ENCODE measurements at regions not wholly inside any gene's neighbourhood (a gene's known extent, or its start where the extent isn't known, plus 50 kb on each side); places are given as distances from the start of the nearest gene placed in this dataset.
"Not testable (repeated sequence)": the region's sequence is repeated elsewhere in the genome, so short reads cannot be mapped to it uniquely, and the experiment has no call there.

- Histone ChIP-seq H3K9me3 (ENCODE audit: insufficient read depth, low read depth, low read length) (no peaks in the 10 kb centered on the region), H3K36me3 (ENCODE audit: insufficient read depth, low read length) (no peaks in the 10 kb centered on the region), H3K4me1 (ENCODE audit: insufficient read depth, low read length) (no peaks in the 10 kb centered on the region), H3K9ac (ENCODE audit: low read depth, low read length) (no peak overlapping the region), H3K4me3 (ENCODE audit: low read length) (no peak overlapping the region), H3K27ac (ENCODE audit: low read depth, low read length) (no peak overlapping the region), H3K27me3 (ENCODE audit: insufficient read depth, low read length) (no peaks in the 10 kb centered on the region)
- 95% methylated on average over 5 of the region's 5 CpGs for WGBS
Observed at GRCh38 chrX:13493659-13494058, 75.7 kb upstream of the EGFL6 start.

GRCh38 chrX:13492286-13492685, 77.1 kb upstream of the EGFL6 start:
- H3K9ac ChIP-seq (ENCODE audit: low read depth, low read length), result no peak overlapping the region
- H3K36me3 ChIP-seq (ENCODE audit: insufficient read depth, low read length), result no peaks in the 10 kb centered on the region
- no CpG with 5 or more reads among the region's 2 CpGs for WGBS
- H3K27ac ChIP-seq (ENCODE audit: low read depth, low read length), result no peak overlapping the region
- peaks cover 8% of the 10 kb centered on the region for H3K4me1 ChIP-seq (ENCODE audit: insufficient read depth, low read length)
- H3K9me3 ChIP-seq (ENCODE audit: insufficient read depth, low read depth, low read length), result no peaks in the 10 kb centered on the region
- no peaks in the 10 kb centered on the region for H3K27me3 ChIP-seq (ENCODE audit: insufficient read depth, low read length)
- no peak overlapping the region for H3K4me3 ChIP-seq (ENCODE audit: low read length)

GRCh38 chrX:13491061-13491460, 78.3 kb upstream of the EGFL6 start:
- no peaks in the 10 kb centered on the region for H3K9me3 ChIP-seq (ENCODE audit: insufficient read depth, low read depth, low read length)
- H3K4me1 ChIP-seq (ENCODE audit: insufficient read depth, low read length), result peaks cover 9% of the 10 kb centered on the region
- no peaks in the 10 kb centered on the region for H3K27me3 ChIP-seq (ENCODE audit: insufficient read depth, low read length)
- H3K4me3 ChIP-seq (ENCODE audit: low read length), result no peak overlapping the region
- H3K27ac ChIP-seq (ENCODE audit: low read depth, low read length), result no peak overlapping the region
- WGBS, result 63% methylated on average over 2 of the region's 3 CpGs
- no peaks in the 10 kb centered on the region for H3K36me3 ChIP-seq (ENCODE audit: insufficient read depth, low read length)
- no peak overlapping the region for H3K9ac ChIP-seq (ENCODE audit: low read depth, low read length)

GRCh38 chrX:13489454-13489853, 79.9 kb upstream of the EGFL6 start:
- 92% methylated on average over 4 of the region's 5 CpGs for WGBS
- no peak overlapping the region for H3K9ac ChIP-seq (ENCODE audit: low read depth, low read length)
- peaks cover 9% of the 10 kb centered on the region for H3K4me1 ChIP-seq (ENCODE audit: insufficient read depth, low read length)
- no peaks in the 10 kb centered on the region for H3K9me3 ChIP-seq (ENCODE audit: insufficient read depth, low read depth, low read length)
- H3K27me3 ChIP-seq (ENCODE audit: insufficient read depth, low read length), result no peaks in the 10 kb centered on the region
- H3K27ac ChIP-seq (ENCODE audit: low read depth, low read length), result no peak overlapping the region
- no peaks in the 10 kb centered on the region for H3K36me3 ChIP-seq (ENCODE audit: insufficient read depth, low read length)
- H3K4me3 ChIP-seq (ENCODE audit: low read length), result no peak overlapping the region

GRCh38 chrX:13487731-13488505, 81.5 kb upstream of the EGFL6 start:
- peaks cover 9% of the 10 kb centered on the region for H3K4me1 ChIP-seq (ENCODE audit: insufficient read depth, low read length)
- H3K36me3 ChIP-seq (ENCODE audit: insufficient read depth, low read length), result no peaks in the 10 kb centered on the region
- no peaks in the 10 kb centered on the region for H3K9me3 ChIP-seq (ENCODE audit: insufficient read depth, low read depth, low read length)
- H3K9ac ChIP-seq (ENCODE audit: low read depth, low read length), result peak overlapping the region; percentile 63; the same call in 1 of the 2 replicates
- WGBS, result 39% methylated on average over 7 of the region's 7 CpGs
- no peak overlapping the region for H3K4me3 ChIP-seq (ENCODE audit: low read length)
- H3K27me3 ChIP-seq (ENCODE audit: insufficient read depth, low read length), result no peaks in the 10 kb centered on the region
- H3K27ac ChIP-seq (ENCODE audit: low read depth, low read length), result peak overlapping the region; percentile 90

- no CpG with 5 or more reads among the region's 2 CpGs for WGBS
- Histone ChIP-seq H3K9ac (ENCODE audit: low read depth, low read length) (no peak overlapping the region), H3K27ac (ENCODE audit: low read depth, low read length) (no peak overlapping the region), H3K36me3 (ENCODE audit: insufficient read depth, low read length) (no peaks in the 10 kb centered on the region), H3K4me1 (ENCODE audit: insufficient read depth, low read length) (peaks cover 9% of the 10 kb centered on the region), H3K27me3 (ENCODE audit: insufficient read depth, low read length) (no peaks in the 10 kb centered on the region), H3K9me3 (ENCODE audit: insufficient read depth, low read depth, low read length) (no peaks in the 10 kb centered on the region), H3K4me3 (ENCODE audit: low read length) (no peak overlapping the region)
Observed at GRCh38 chrX:13485167-13485566, 84.2 kb upstream of the EGFL6 start.

- no peaks in the 10 kb centered on the region for H3K27me3 ChIP-seq (ENCODE audit: insufficient read depth, low read length)
- H3K4me1 ChIP-seq (ENCODE audit: insufficient read depth, low read length), result peaks cover 9% of the 10 kb centered on the region
- no peaks in the 10 kb centered on the region for H3K9me3 ChIP-seq (ENCODE audit: insufficient read depth, low read depth, low read length)
- 96% methylated on average over 3 of the region's 3 CpGs for WGBS
- no peak overlapping the region for H3K9ac ChIP-seq (ENCODE audit: low read depth, low read length)
- no peak overlapping the region for H3K27ac ChIP-seq (ENCODE audit: low read depth, low read length)
- no peaks in the 10 kb centered on the region for H3K36me3 ChIP-seq (ENCODE audit: insufficient read depth, low read length)
- H3K4me3 ChIP-seq (ENCODE audit: low read length), result no peak overlapping the region
Observed at GRCh38 chrX:13483773-13484172, 85.6 kb upstream of the EGFL6 start.

- no peak overlapping the region for H3K27ac ChIP-seq (ENCODE audit: low read depth, low read length)
- no peaks in the 10 kb centered on the region for H3K36me3 ChIP-seq (ENCODE audit: insufficient read depth, low read length)
- WGBS, result 96% methylated on average over 9 of the region's 9 CpGs
- H3K4me3 ChIP-seq (ENCODE audit: low read length), result no peak overlapping the region
- H3K27me3 ChIP-seq (ENCODE audit: insufficient read depth, low read length), result no peaks in the 10 kb centered on the region
- no peak overlapping the region for H3K9ac ChIP-seq (ENCODE audit: low read depth, low read length)
- no peaks in the 10 kb centered on the region for H3K9me3 ChIP-seq (ENCODE audit: insufficient read depth, low read depth, low read length)
- peaks cover 7% of the 10 kb centered on the region for H3K4me1 ChIP-seq (ENCODE audit: insufficient read depth, low read length)
Observed at GRCh38 chrX:13482746-13483541, 86.5 kb upstream of the EGFL6 start.

GRCh38 chrX:13480780-13481179, 88.6 kb upstream of the EGFL6 start:
- H3K4me3 ChIP-seq (ENCODE audit: low read length); H3K4me1 ChIP-seq (ENCODE audit: insufficient read depth, low read length); H3K9ac ChIP-seq (ENCODE audit: low read depth, low read length); H3K27ac ChIP-seq (ENCODE audit: low read depth, low read length); H3K27me3 ChIP-seq (ENCODE audit: insufficient read depth, low read length); H3K9me3 ChIP-seq (ENCODE audit: insufficient read depth, low read depth, low read length); H3K36me3 ChIP-seq (ENCODE audit: insufficient read depth, low read length): not testable (repeated sequence)
- WGBS, result no CpG with 5 or more reads among the region's 2 CpGs

GRCh38 chrX:13479452-13479813, 90.0 kb upstream of the EGFL6 start:
- Histone ChIP-seq H3K27ac (ENCODE audit: low read depth, low read length) (no peak overlapping the region), H3K4me1 (ENCODE audit: insufficient read depth, low read length) (no peaks in the 10 kb centered on the region), H3K27me3 (ENCODE audit: insufficient read depth, low read length) (no peaks in the 10 kb centered on the region), H3K36me3 (ENCODE audit: insufficient read depth, low read length) (no peaks in the 10 kb centered on the region), H3K4me3 (ENCODE audit: low read length) (no peak overlapping the region), H3K9me3 (ENCODE audit: insufficient read depth, low read depth, low read length) (no peaks in the 10 kb centered on the region), H3K9ac (ENCODE audit: low read depth, low read length) (no peak overlapping the region)
- WGBS, result 91% methylated on average over 2 of the region's 2 CpGs

GRCh38 chrX:13478740-13479451, 90.5 kb upstream of the EGFL6 start:
- no peak overlapping the region for H3K27ac ChIP-seq (ENCODE audit: low read depth, low read length)
- 95% methylated on average over 5 of the region's 6 CpGs for WGBS
- no peaks in the 10 kb centered on the region for H3K9me3 ChIP-seq (ENCODE audit: insufficient read depth, low read depth, low read length)
- no peaks in the 10 kb centered on the region for H3K36me3 ChIP-seq (ENCODE audit: insufficient read depth, low read length)
- H3K4me3 ChIP-seq (ENCODE audit: low read length), result no peak overlapping the region
- no peaks in the 10 kb centered on the region for H3K27me3 ChIP-seq (ENCODE audit: insufficient read depth, low read length)
- no peak overlapping the region for H3K9ac ChIP-seq (ENCODE audit: low read depth, low read length)
- no peaks in the 10 kb centered on the region; the same call in 1 of the 2 replicates for H3K4me1 ChIP-seq (ENCODE audit: insufficient read depth, low read length)

Measured in HUES64 (cell line).